ENCODE measurements at regions not wholly inside any gene's neighbourhood (a gene's known extent, or its start where the extent isn't known, plus 50 kb on each side); places are given as distances from the start of the nearest gene placed in this dataset.

GRCh38 chr3:168655611-168656010 is 559.9 kb upstream of the GOLIM4 start:
- no peak for DNase-seq (ENCODE audit: low read depth, low spot score)

GRCh38 chr3:168654700-168655099 is 559.0 kb upstream of the GOLIM4 start:
- no peak for DNase-seq (ENCODE audit: low read depth, low spot score)

- DNase-seq (ENCODE audit: low read depth, low spot score), result no peak
Observed at GRCh38 chr3:168653255-168653654, 557.5 kb upstream of the GOLIM4 start.

DNA sequence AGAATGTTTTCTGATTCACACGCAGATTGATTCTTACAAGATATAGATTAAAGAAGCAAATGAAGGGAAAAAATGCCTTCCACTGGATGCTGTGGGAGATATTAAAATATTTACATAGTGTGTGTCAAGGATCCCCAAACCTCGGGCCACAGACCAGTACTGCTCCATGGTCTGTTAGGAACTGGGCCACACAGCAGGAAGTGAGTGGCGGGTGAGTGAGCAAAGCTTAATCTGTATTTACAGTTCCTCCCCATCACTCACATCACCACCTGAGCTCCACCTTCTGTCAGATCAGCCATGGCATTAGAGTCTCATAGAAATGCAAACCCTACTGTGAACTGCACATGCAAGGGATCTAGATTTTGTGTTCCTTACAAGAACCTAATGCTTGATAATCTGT is 552.6 kb upstream of the GOLIM4 start:
- DNase-seq (ENCODE audit: low read depth, low spot score), result no peak

DNA sequence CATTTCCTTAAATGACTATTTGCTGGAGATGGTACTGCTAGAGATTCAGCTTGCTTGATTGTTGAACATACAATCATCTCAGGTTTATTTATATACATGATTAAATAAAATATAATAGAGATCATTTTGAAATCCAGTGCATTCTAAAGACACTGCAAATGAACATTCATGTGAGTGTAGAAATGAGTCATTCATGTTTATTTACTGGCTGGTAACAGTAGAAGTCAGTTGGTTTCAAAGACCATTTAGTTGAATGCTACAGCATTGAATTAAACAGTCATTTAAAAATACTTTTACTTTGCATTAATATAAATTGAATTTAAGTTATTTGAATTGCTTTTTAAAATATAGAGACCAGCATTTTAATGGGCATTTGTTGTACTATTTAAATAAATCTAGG is 551.9 kb upstream of the GOLIM4 start:
- no peak for DNase-seq (ENCODE audit: low read depth, low spot score)

DNA sequence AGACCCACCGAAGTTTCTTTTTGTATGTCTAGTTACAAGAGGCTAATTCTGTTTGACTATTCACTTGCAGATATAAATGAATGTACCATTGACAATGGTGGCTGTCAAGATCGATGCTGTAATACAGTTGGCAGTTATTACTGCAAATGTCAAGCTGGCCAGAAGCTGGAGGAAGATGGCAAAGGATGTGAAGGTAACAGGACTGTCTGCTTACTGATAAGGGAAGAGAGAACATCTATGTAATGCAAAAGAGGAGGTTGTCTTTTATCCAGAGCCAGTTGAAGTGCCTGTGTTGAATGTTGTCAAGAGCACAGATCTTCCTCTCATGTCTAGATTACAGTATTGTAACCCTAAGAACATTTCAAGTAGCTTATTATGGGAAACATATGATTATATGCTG is 549.5 kb upstream of the GOLIM4 start:
- no peak for DNase-seq (ENCODE audit: low read depth, low spot score)

DNA sequence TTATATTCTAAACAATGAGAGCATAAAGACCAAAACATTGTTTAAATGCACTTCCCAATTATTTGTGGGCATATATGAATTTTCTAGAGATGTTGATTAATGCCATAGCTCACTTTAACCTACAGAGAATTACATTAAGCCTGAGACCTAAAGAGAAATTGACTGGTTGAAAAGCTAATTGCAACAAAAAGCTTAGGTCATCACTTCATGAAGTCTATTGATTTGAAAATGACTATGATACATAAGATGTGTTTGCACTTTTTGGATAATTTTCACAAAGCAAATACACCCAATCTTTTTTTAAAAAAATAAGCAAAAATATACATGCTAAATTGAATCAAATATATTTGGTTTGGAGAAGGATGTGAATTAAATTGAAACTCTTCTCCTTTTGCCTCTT is 532.8 kb upstream of the GOLIM4 start:
- no peak for DNase-seq (ENCODE audit: low read depth, low spot score)

GRCh38 chr3:168625477-168625876 is 529.8 kb upstream of the GOLIM4 start:
- no peak for DNase-seq (ENCODE audit: low read depth, low spot score)

GRCh38 chr3:168624892-168625448 is 529.2 kb upstream of the GOLIM4 start:
- DNase-seq (ENCODE audit: low read depth, low spot score), result no peak

DNA sequence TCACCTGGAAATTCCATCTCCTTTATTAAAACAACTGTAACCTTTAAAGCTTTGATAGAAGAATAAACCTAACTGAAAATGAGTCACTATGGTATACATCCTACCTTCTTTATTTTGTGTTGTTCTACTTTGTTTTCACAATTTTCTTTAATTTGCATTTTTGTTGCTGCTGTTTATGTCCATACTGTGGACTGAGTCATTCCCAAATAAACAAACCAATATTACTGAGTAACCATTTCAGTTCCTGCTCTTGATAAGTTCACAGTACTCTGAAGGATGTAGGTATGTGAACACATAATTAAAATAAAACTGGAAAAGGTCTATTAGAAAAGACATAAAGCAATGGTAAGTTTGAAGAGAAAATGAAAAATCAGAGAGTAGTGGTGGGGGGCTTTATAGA is 528.5 kb upstream of the GOLIM4 start:
- DNase-seq (ENCODE audit: low read depth, low spot score), result no peak

DNA sequence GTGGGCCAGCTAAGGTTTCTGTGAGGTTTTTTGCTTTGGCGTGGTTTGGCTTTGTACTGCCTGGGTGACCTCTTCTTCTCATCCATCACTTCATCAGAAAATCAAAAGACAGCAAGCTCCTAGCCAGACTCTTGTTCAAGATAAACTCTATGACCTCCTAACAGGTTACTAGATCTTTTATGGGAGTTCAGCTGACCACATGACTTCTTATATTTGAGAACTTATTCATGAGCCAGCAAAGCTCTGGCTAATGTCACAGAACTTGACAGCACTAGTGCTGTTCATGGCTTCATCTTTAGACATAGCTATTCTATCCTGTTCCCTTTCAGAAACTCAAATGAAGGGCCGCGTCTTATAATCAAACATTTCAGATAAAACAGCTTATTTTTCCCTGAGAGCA is 527.1 kb upstream of the GOLIM4 start:
- DNase-seq (ENCODE audit: low read depth, low spot score), result no peak

DNA sequence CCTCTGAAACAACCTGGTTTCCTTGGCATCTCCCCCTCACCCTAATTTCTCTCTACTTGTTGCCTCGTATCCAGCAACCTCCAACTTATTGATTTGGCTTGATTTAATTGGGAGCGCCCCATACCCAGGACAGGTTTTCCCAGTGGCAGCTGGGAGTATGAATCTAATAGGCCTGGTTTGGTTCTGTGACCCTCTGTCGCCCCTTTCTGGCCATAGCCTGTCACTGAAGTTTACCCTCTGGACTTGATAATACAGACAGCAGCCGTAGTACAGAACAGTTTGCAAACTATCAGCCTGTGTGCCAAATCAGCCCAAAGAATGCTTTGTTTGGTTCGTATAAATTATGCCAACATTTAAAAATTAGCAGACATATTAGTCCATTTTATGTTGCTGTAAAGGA is 525.1 kb upstream of the GOLIM4 start:
- no peak for DNase-seq (ENCODE audit: low read depth, low spot score)

GRCh38 chr3:168618827-168619470 is 523.2 kb upstream of the GOLIM4 start:
- no peak for DNase-seq (ENCODE audit: low read depth, low spot score)

DNA sequence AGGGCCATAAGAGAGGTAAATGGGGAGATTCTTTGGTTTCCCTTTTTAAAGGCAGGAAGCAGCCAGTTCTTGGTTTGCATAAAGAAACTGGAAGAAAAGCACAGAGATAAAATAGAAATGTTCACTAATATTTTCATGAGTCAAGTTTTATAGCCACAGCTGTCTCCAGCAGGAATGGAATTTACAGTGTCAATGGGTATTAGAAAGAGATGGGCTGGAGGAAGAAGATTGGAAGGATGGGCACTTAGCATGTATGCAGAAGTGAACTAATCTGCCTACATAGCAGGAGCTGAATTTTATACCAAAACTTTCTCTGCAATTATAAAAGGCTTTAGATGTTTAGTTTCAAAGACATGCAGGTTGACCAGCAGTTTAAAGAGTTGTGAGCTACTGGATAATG is 521.9 kb upstream of the GOLIM4 start:
- DNase-seq (ENCODE audit: low read depth, low spot score), result no peak

DNA sequence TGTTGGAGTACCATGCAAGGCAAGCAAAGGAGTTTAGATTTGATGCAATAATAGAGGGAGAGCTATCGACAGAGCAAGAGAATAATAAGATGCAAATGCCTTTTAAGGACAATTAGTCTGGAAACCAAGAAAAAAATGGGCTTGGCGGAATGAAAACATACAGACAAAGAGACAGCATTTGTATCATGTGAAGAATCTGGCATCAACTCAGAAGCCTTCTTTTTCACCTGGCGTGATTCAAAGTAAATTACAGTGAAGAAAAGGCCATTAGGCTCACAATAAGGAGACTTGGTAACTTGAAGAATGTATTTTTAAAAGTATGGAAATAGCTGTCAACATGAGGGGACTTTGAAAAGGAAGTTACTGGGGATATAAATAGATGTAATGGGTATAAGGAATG is 521.2 kb upstream of the GOLIM4 start:
- DNase-seq (ENCODE audit: low read depth, low spot score), result no peak

DNA sequence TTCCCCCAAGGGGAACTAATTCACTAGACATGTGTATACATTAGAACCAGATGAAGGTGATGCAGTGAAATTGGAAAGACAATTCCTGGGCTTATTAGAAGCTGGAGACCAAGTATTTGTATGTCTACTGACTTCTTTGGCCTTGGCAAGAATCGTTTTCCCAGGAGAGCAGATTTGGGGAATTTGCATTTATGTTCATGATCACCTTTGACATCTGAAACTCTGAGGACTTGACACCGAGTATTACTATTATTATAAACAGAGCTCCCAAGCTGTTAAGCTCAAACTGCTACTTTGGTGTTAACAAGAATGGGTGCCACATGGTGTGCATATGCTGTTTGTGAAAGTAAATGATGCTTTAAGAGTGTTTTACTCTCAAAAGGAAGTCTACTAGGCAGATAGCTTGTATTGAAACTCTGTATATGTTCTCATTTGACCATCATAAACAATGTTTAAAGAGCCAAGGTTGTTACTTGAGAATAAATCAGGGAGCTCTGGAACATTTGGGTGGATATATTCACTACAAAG is 519.8 kb upstream of the GOLIM4 start:
- no peak for DNase-seq (ENCODE audit: low read depth, low spot score)

- no peak for DNase-seq (ENCODE audit: low read depth, low spot score)
Observed at GRCh38 chr3:168613151-168613550, 517.4 kb upstream of the GOLIM4 start.

DNA sequence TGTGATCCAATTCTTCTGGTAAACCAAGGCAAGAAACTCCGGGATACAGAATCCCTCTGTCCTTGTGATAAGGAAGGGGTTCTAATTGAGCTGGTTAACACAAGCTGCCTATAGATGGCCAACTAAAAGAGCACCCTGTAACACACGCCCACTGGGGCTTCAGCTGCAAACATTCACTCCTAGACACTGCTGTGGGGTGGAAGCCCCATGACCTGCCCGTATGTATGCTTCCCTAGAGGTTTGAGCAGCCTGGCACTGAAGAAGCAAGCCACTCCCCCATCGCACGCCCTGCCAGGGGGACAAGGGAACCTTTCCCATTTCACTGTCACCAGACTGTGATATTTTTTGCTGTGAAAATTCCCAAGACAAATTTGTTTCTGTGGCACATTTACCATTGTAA is 516.9 kb upstream of the GOLIM4 start:
- no peak for DNase-seq (ENCODE audit: low read depth, low spot score)

DNA sequence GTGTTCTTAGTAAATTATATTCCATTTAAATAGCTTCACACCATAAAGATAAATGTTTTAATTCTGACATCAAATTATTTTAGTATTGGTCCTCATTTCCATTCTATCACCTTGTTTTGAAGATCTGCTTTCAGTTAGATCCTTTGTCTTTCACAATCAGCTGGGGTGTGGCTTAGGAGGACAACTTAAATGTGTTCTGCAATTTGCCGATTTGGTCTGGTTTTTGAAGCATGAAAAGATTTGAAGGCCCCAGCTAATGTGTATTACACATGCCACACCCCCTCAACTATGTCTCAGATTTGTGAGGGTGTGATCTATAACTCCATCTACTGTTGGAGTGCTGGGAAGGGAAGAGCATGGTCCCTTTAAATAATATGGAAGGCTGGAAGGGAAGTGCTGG is 516.1 kb upstream of the GOLIM4 start:
- DNase-seq (ENCODE audit: low read depth, low spot score), result no peak

DNA sequence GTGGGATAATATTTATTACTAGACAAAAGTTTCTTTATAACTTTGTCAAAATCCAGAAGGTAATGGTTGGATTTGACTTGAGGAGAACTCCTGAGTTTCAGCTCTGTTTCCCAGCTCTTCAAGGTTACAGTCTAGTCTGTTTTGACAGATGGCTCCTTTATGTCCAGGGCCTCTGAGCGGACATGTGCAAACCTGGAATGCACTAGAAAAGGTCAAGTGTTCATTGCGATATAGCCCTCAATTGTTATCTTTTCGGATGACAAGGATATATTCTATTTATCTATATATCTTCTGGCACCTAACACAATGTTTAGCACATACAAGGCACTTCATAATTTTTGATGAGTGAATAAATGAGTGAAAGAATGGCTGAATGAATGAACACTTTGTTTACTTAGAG is 513.2 kb upstream of the GOLIM4 start:
- no peak for DNase-seq (ENCODE audit: low read depth, low spot score)

DNA sequence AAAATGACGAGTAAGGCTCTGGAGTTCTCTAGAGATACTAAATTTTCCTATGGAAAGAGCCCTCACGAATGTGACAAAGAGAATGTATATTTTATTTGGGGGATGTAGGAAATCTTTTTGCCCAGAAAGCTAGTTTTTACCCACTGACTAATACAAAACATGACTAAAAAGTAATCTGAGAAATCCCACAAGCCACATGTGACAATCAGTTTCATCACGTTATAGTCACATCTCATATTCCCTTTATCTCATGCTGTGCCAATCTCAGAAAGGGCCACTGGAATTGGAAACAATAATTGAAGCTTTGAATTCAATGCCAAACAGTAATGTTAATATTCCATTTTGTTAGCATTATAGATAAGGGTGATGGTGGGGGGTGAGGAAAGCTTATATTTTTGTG is 509.0 kb upstream of the GOLIM4 start:
- no peak for DNase-seq (ENCODE audit: low read depth, low spot score)

DNA sequence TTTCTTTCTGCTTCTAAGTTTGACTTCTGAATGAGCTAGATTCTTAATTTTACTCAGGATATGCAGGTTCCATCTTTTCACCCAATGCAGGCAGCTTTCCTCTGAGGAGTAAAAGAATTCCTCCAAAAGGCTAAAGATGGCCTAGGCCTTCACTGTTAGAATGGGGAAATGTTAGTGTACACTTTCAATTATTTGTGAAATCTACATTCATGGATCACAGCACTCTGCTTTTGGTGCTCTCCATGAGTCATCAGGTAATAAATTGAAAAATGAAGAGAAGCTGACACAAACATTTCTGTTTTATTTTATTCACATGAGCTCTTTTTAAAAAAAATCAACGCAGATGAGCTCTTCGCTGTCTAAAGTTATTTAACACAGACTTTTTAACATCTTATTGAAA is 502.5 kb upstream of the GOLIM4 start:
- DNase-seq (ENCODE audit: low read depth, low spot score), result no peak

DNA sequence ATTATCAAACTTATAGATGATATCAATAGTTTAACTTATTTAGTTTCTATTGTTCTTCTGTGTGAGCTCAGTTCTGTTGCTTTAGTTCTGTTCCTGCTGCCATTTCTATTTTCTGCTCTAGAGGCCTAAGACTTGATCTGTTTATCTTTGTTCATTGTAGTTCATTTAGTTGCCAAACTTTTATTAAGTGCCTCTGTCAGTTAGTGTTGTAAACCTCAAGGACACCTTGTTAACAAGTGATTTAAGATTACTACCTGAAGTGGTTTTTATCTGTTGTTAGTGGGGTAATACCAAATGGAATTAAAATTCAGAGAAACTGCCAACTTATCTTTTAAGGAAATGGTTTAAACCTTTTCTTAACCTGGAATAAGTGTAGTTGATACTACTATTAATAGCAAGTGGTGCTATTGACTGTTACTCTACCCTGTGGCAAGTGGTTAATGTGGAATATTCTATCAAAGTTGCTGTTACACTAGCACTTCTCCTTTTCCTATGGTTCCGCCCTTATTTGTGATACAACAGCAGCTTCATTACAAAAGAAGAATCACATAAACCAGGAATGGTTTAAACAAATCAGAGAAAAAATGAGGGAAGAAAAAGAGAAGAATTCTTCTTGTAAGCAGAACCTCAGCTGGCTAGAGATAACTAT is 500.6 kb upstream of the GOLIM4 start:
- no peak for DNase-seq (ENCODE audit: low read depth, low spot score)

Data from pulmonary artery endothelial cell (primary cell).